Adrenal gland (tissue), 5 donors: ENCODE measurements at regions not wholly inside any gene's neighbourhood (a gene's known extent, or its start where the extent isn't known, plus 50 kb on each side); places are given as distances from the start of the nearest gene placed in this dataset.

ENCODE experiments used
- CTCF ChIP-seq, 6 experiments: fragments of 450-650 bp in 4 of 6; fragments of 200-600 bp in 2 of 6; sonication (generic) in 1 of 6; IDR thresholded peaks; 1 replicate in 5 of 6; 2 replicates in 1 of 6; pipeline versions ENCODE4 v1.5.1 to v1.8.0; 2016 to 2021; ENCODE audit warnings: antibody characterized with exemption in 6 of 6, mild to moderate bottlenecking in 2 of 6, moderate library complexity in 1 of 6
- POLR2A ChIP-seq, 2 donors: fragments of 450-650 bp; IDR thresholded peaks; one replicate each; pipeline ENCODE4 v1.6.1; 2017; ENCODE audit warnings: antibody characterized with exemption in 2 of 2, mild to moderate bottlenecking in 2 of 2, moderate library complexity in 1 of 2
- donor health status: DM: no; HTN: no; CAD: no.

GRCh38 chr3:150074277-150074676 is 103.6 kb upstream of the PFN2 start:
- TF ChIP-seq CTCF (IDR thresholded peaks at IDR 0.05) (no peak), POLR2A (IDR thresholded peaks at IDR 0.05) (no peak)
